ENCODE measurements at regions not wholly inside any gene's neighbourhood (a gene's known extent, or its start where the extent isn't known, plus 50 kb on each side); places are given as distances from the start of the nearest gene placed in this dataset.
A peak's percentile ranks its signal among the peaks of the same experiment; 100 is the strongest.

DNA sequence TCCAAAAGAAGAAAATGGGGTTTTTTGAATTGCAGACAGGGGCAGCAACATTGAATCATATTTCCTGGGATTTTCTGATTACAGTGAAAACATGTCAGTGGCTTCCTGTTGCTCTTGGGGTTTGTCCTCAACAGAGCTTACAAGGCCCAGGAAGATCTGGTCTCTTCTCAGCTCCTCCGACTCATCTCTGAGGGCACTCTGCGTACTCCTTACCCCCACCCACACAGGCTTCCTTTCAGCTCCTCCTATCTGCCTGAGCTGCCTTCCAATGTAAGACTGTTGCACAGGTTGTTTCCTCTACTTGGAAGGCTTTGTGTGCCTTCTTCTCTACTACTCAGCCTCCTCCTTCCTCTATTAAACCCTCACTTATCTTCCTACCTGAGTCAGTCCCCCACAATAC lies 245.1 kb upstream of the MEF2C start:
- no peak for DNase-seq (ENCODE audit: low spot score)

GRCh38 chr5:89127191-89127590 lies 244.2 kb upstream of the MEF2C start:
- no peak for DNase-seq (ENCODE audit: low spot score)

- DNase-seq (ENCODE audit: low spot score), result no peak
Measured at GRCh38 chr5:89125372-89125771, 242.4 kb upstream of the MEF2C start.

DNA sequence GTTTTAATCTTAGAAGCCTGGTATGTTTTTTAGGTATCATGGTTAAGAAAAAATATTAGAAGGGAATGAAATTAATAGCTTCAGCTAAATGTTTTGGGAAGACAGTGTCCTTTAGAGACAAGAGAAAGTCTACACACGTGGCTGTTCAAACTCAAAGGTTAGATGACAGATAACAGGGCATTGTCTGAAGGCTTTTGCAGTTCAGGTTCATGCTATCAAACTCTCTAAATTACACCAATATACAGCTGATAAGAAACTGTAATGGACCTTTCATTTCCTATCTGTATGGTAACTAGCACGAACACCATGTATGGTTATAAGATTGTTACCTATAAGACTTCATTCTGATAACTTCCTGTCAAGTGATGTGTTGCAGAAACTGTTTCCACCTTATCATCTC lies 240.6 kb upstream of the MEF2C start:
- DNase-seq (ENCODE audit: low spot score), result no peak

GRCh38 chr5:89120719-89121118 lies 237.7 kb upstream of the MEF2C start:
- DNase-seq (ENCODE audit: low spot score), result peak; percentile 37

DNA sequence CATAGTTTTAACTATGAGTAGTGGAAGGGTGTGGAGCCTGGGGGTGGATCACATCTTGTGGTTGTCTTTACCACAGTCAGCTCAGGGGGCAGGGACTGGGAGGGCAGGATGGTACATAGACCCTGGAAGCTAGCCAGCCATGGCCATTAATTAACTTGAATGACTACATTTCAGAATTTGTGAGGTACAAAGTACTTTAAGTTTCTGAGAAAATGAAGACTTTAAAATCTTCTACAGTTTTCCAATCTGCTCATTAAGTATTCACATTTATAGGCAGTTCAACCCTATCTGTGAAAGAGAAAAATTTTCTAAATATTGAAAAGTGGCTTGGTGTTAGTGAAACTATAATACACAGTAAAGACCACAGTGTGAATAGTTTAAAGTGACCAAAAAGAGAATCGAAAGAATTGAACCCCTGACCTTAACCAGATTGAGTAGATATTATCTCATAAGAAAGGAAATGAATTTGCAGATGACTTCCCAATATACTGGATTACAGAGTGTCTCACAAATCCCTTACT lies 234.2 kb upstream of the MEF2C start:
- no peak for DNase-seq (ENCODE audit: low spot score)

GRCh38 chr5:89110916-89111646 lies 228.1 kb upstream of the MEF2C start:
- no peak for DNase-seq (ENCODE audit: low spot score)

GRCh38 chr5:89106480-89106879 lies 223.5 kb upstream of the MEF2C start:
- DNase-seq (ENCODE audit: low spot score), result peak; percentile 13

- no peak for DNase-seq (ENCODE audit: low spot score)
Measured at GRCh38 chr5:89105836-89106235, 222.9 kb upstream of the MEF2C start.

DNA sequence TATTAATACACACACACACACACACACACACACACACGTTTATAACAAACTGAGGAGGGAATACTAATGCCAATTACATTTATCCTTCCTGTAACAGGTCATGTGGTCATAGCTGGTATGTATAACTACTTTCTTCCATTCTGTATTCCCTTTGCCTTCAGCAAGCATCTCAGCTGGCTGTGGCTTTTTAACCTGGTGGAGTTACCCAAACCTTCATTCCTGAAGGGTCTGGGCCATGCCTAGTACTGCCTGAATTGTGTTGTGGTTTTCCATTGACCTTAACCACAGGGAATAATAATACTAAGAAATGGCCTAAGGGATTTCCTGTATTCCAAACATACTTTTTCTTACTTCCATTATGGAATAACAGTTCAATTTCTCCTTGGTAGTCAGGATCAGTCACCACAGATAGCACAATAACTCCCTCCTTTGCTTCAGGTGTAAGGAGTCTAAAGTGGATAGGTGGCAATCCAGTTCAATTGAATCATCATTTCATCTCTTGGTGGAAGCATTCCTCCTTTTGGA lies 222.2 kb upstream of the MEF2C start:
- DNase-seq (ENCODE audit: low spot score), result no peak

DNA sequence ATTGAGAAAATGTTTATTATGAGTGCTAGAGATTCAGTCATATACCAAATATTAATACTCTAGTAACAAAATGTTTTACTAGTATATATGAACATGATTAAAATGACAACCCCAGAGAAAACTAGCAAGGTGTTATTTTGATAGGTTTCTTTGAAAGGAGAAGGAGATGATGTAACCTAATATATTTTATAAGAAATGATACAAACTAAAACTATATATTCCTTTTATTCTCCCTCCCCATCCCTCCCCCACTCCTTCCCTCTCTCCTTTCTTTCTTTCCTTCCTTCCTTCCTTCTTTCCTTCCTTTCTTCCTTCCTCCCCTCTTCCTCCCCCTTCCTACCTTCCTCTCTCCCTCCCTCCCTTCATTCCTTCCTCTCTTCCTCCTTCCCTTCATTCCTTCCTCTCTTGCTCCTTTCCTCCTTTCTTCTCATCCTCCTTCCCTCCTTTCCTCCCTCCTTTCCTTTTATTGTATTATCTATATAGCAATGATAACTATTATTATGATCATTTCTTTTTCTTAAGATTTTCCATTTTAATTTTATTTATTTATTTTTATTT lies 215.3 kb upstream of the MEF2C start:
- no peak for DNase-seq (ENCODE audit: low spot score)

GRCh38 chr5:89097103-89097502 lies 214.1 kb upstream of the MEF2C start:
- no peak for DNase-seq (ENCODE audit: low spot score)

DNA sequence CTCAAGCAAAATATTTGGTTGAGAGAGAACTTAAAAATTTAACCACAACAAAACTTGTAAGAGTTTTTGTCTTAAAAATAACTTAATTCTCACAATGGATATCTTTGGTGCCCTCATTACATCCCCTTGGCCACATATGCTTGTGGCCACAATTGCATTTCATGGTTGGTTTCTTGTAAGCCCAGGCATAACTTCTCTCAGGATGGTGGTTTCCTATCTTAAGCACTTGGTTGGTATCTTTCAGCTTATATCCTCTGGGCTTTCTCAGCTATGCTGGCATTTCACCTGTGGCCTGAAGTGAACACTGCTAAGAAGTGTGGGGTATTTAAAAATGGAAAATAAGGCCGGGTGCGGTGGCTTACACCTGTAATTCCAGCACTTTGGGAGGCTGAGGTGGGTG lies 212.4 kb upstream of the MEF2C start:
- DNase-seq (ENCODE audit: low spot score), result no peak

GRCh38 chr5:89090037-89090436 lies 207.1 kb upstream of the MEF2C start:
- DNase-seq (ENCODE audit: low spot score), result no peak

DNA sequence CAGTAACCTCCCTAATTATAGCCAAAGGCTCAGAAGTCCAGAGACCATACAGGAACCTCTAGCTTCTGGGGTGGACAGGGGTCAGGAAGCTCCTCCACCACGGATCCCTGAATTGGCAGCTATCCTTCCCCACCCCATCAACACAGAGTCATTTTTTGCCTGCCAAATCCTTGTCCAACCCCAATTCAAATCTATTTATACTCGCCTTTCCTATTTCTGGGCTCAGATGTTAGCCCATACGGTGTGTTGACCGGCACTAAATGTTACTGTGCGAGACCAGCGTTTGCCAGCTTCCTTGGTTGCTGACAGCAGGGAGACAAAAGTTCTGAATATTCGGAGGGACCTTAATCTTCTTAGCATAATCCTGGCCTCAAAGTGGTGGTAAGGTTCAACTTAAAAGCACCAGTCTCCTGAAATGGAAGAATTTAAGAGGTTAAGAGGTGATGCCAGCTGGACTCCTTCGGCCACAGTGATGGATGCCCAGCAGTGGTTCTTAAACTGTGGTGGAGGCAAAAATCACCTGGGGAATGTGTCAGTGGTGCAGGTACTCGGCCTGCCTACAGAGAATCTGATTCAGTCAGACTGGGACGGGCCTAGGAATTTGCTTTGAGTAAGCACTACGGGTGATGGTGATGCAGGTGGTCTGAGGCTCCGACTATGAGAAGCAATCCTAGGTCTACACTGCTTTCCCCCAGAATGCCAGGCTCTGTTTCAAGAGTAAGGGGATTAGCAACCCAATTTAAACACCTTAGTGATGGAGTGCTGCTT lies 204.8 kb upstream of the MEF2C start:
- DNase-seq (ENCODE audit: low spot score), result no peak

DNA sequence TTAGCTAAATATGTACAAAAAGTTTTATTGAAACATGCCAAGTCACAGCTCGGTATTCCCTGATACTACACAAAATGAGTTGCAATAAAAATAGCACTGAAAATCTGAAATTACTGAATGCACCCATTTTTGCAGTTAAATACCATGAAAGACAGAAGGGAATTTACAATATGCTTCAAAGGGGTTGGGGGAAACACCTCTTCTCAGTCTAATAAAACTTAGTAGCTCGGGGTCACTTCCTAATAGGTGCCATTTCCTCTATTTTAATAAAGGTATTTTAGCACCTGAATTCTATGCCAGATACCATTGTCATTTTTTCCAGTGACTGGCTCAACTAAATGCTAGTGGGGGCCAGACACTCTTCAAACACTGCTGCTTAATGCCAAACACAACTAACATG lies 204.1 kb upstream of the MEF2C start:
- DNase-seq (ENCODE audit: low spot score), result no peak

GRCh38 chr5:89086390-89087086 lies 203.6 kb upstream of the MEF2C start:
- no peak for DNase-seq (ENCODE audit: low spot score)

GRCh38 chr5:89083791-89084190 lies 200.8 kb upstream of the MEF2C start:
- no peak for DNase-seq (ENCODE audit: low spot score)

DNA sequence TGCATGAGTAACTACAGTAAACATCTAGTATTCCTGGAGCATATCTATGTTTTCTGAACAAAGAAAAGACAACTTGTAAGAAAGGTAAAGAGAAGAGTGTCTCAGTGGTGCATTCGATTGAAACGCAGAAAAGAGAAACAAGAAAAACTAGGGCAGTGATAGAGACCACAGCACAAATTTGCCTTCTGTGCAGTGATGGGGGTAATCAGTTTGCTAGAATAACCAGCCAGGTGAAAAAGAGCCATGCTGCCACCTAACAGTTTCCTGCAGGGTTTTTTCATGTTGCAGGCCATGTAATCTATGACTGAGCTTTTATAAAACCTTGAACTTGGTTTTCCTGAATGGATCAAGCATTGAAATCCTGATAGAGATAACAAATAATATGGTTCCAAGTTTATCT lies 198.4 kb upstream of the MEF2C start:
- no peak for DNase-seq (ENCODE audit: low spot score)

- DNase-seq (ENCODE audit: low spot score), result no peak
Measured at GRCh38 chr5:89080467-89081116, 197.6 kb upstream of the MEF2C start.

- DNase-seq (ENCODE audit: low spot score), result no peak
Measured at GRCh38 chr5:89072842-89073672, 190.1 kb upstream of the MEF2C start.
